ENCODE measurements at regions not wholly inside any gene's neighbourhood (a gene's known extent, or its start where the extent isn't known, plus 50 kb on each side); places are given as distances from the start of the nearest gene placed in this dataset.

DNA sequence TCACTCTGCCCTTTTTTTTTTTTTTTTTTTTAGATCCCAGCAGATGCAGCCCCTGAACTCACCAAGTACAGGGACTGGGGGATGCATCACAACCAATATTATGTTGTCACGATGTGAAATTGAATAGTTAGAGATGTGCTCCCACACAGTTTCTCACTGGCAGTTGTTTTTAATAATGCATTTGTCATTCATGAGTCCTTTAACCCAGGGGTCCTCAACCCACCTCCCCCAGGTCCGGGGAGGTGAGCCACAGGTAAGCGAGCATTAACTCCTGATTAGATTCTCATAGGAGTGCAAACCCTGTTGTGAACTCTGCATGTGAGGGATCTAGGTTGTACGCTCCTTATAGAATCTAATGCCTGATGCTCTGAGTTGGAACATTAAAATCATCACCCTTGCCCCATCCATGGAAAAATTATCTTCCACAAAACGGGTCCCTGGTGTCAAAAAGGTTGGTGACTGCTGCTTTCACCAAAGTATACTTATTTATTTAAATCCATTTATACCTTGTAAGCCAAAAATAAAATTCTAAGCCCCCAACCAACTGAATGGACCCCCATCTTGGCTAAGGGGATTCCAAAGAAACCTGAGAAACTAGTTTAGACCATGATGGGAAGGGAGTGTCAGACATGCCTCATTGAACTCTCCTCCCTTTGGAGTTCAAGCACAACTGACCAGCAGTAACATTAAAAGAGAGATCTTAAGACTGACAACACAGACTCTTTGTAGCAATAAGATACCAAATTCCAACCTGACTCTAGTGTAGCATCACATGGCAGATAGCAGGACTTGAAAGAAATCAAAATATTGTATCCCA, 119.3 kb upstream of the ATP1A1 start:
- no peak for ATAC-seq (ENCODE audit: low read depth)
- no peak overlapping the region for H3K23ac ChIP-seq (ENCODE audit: low read depth, low read length)
- H3K9ac ChIP-seq (ENCODE audit: low read depth, low read length), result no peak overlapping the region
- no TSS peak for BruUV-seq (replicated peaks)
- no peak overlapping the region for H2BK20ac ChIP-seq (ENCODE audit: low read depth, low read length)
- H4K91ac ChIP-seq (ENCODE audit: insufficient read depth, low read depth, low read length), result no peak overlapping the region
- no peak overlapping the region for H4K5ac ChIP-seq (ENCODE audit: low read depth, low read length)
- H3K27ac ChIP-seq (ENCODE audit: insufficient read depth, low read length), result no peak overlapping the region
- H2BK120ac ChIP-seq (ENCODE audit: low read depth, low read length), result no peak overlapping the region
- H2BK5ac ChIP-seq (ENCODE audit: low read depth, low read length, poor library complexity, severe bottlenecking), result no peak overlapping the region
- no peaks in the 10 kb centered on the region for H3K79me1 ChIP-seq (ENCODE audit: low read depth in 1 of 2, low read length in 2 of 2)
- H3K27me3 ChIP-seq (ENCODE audit: control insufficient read depth, insufficient read depth, low read length), result no peaks in the 10 kb centered on the region
- no CpG with 5 or more reads among the region's 5 CpGs for WGBS, 2 experiments (ENCODE audit: extremely low coverage in 2 of 2, insufficient read length in 1 of 2)
- no peak overlapping the region for H3K4ac ChIP-seq (ENCODE audit: low read depth, low read length)
- H3K18ac ChIP-seq (ENCODE audit: low read depth, low read length), result no peak overlapping the region
- no peak overlapping the region for H3K14ac ChIP-seq (replicated peaks; ENCODE audit: low read depth, low read length)
- intact Hi-C loops (cut with micrococcal nuclease), result no loop called here
- no peaks in the 10 kb centered on the region for H4K20me1 ChIP-seq (ENCODE audit: insufficient read depth, low read length)
- no peak for DNase-seq
- in situ Hi-C loops (cut with MboI; ENCODE audit: low sequenced_read_pairs), result no loop called here
- TF ChIP-seq NFE2L2 (IDR thresholded peaks at IDR 0.05; ENCODE audit: low read depth, low read length) (no peak), CHD1 (IDR thresholded peaks at IDR 0.05; ENCODE audit: low read depth, low read length) (no peak), BHLHE40 (IDR thresholded peaks at IDR 0.05; ENCODE audit: low read depth, low read length) (no peak), MAFK (IDR thresholded peaks at IDR 0.05; ENCODE audit: low read depth, low read length) (no peak), SMC3 (IDR thresholded peaks at IDR 0.05; ENCODE audit: low read depth, low read length) (no peak), CEBPB (IDR thresholded peaks at IDR 0.05; ENCODE audit: low read depth, low read length) (no peak), MXI1 (IDR thresholded peaks at IDR 0.05; ENCODE audit: borderline replicate concordance, low read depth, low read length) (no peak), RFX5 (IDR thresholded peaks at IDR 0.05; ENCODE audit: low read depth, low read length) (no peak), RCOR1 (IDR thresholded peaks at IDR 0.05; ENCODE audit: insufficient replicate concordance, low read length) (no peak), FOS (IDR thresholded peaks at IDR 0.05; ENCODE audit: low read depth, low read length) (no peak), RAD21 (IDR thresholded peaks at IDR 0.05; ENCODE audit: low read length) (no peak), MAZ (IDR thresholded peaks at IDR 0.05; ENCODE audit: borderline replicate concordance, low read depth, low read length) (no peak), POLR2A (IDR thresholded peaks at IDR 0.05; ENCODE audit: low read depth, low read length) (no peak)
- TF ChIP-seq, protein P1, sequence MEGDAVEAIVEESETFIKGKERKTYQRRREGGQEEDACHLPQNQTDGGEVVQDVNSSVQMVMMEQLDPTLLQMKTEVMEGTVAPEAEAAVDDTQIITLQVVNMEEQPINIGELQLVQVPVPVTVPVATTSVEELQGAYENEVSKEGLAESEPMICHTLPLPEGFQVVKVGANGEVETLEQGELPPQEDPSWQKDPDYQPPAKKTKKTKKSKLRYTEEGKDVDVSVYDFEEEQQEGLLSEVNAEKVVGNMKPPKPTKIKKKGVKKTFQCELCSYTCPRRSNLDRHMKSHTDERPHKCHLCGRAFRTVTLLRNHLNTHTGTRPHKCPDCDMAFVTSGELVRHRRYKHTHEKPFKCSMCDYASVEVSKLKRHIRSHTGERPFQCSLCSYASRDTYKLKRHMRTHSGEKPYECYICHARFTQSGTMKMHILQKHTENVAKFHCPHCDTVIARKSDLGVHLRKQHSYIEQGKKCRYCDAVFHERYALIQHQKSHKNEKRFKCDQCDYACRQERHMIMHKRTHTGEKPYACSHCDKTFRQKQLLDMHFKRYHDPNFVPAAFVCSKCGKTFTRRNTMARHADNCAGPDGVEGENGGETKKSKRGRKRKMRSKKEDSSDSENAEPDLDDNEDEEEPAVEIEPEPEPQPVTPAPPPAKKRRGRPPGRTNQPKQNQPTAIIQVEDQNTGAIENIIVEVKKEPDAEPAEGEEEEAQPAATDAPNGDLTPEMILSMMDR (conservative IDR thresholded peaks at IDR 0.05; ENCODE audit: low read depth, low read length), result no peak
- TF ChIP-seq, protein P2, sequence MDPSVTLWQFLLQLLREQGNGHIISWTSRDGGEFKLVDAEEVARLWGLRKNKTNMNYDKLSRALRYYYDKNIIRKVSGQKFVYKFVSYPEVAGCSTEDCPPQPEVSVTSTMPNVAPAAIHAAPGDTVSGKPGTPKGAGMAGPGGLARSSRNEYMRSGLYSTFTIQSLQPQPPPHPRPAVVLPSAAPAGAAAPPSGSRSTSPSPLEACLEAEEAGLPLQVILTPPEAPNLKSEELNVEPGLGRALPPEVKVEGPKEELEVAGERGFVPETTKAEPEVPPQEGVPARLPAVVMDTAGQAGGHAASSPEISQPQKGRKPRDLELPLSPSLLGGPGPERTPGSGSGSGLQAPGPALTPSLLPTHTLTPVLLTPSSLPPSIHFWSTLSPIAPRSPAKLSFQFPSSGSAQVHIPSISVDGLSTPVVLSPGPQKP (IDR thresholded peaks at IDR 0.05; ENCODE audit: borderline replicate concordance, low read depth, low read length), result no peak
- TF ChIP-seq, protein P3, sequence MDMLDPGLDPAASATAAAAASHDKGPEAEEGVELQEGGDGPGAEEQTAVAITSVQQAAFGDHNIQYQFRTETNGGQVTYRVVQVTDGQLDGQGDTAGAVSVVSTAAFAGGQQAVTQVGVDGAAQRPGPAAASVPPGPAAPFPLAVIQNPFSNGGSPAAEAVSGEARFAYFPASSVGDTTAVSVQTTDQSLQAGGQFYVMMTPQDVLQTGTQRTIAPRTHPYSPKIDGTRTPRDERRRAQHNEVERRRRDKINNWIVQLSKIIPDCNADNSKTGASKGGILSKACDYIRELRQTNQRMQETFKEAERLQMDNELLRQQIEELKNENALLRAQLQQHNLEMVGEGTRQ (IDR thresholded peaks at IDR 0.05; ENCODE audit: low read depth, low read length), result no peak
- H3K4me3 ChIP-seq (ENCODE audit: insufficient read depth, low read depth, low read length), result no peak overlapping the region
- H4K8ac ChIP-seq (ENCODE audit: low read depth in 2 of 2, low read length in 2 of 2), result no peak overlapping the region
- CTCF ChIA-PET, result no interaction called here
- no peaks in the 10 kb centered on the region for H3K36me3 ChIP-seq (ENCODE audit: control insufficient read depth, insufficient read depth, low read length)
- H3K9me3 ChIP-seq (ENCODE audit: control insufficient read depth, insufficient read depth, low read length), result no peaks in the 10 kb centered on the region
- H3K4me1 ChIP-seq (ENCODE audit: control insufficient read depth, insufficient read depth, low read length), result no peaks in the 10 kb centered on the region
- POLR2A ChIA-PET (ENCODE audit: unreplicated experiment), result no interaction called here
- H2BK15ac ChIP-seq (ENCODE audit: low read depth, low read length), result no peak overlapping the region
- no peak overlapping the region for H2AK5ac ChIP-seq (ENCODE audit: low read depth, low read length)
- no peak overlapping the region for H2AFZ ChIP-seq (replicated peaks; ENCODE audit: low read length, poor library complexity)
- H3K56ac ChIP-seq (ENCODE audit: extremely low read depth, insufficient read depth, low read length), result no peak overlapping the region
- dilution Hi-C loops (cut with HindIII; ENCODE audit: low sequenced_read_pairs, unreplicated experiment), result no loop called here
- no peaks in the 10 kb centered on the region; the same call in 1 of the 2 replicates for H3K9me1 ChIP-seq (ENCODE audit: insufficient read depth, low read length)
- H2AK9ac ChIP-seq (replicated peaks; ENCODE audit: low read depth, low read length, poor library complexity), result no peak overlapping the region
- H3K4me2 ChIP-seq (ENCODE audit: low read depth, low read length), result no peak overlapping the region
